Adrenal gland (tissue), 5 donors: ENCODE measurements at regions not wholly inside any gene's neighbourhood (a gene's known extent, or its start where the extent isn't known, plus 50 kb on each side); places are given as distances from the start of the nearest gene placed in this dataset.

Experiments used
- CTCF ChIP-seq, 6 experiments: fragments of 450-650 bp in 4 of 6; fragments of 200-600 bp in 2 of 6; sonication (generic) in 1 of 6; IDR thresholded peaks; 1 replicate in 5 of 6; 2 replicates in 1 of 6; pipeline versions ENCODE4 v1.5.1 to v1.8.0; 2016 to 2021; ENCODE audit warnings: antibody characterized with exemption in 6 of 6, mild to moderate bottlenecking in 2 of 6, moderate library complexity in 1 of 6
- POLR2A ChIP-seq, 2 donors: fragments of 450-650 bp; IDR thresholded peaks; one replicate each; pipeline ENCODE4 v1.6.1; 2017; ENCODE audit warnings: antibody characterized with exemption in 2 of 2, mild to moderate bottlenecking in 2 of 2, moderate library complexity in 1 of 2
- donor health status: DM: no; HTN: no; CAD: no.

- TF ChIP-seq CTCF (IDR thresholded peaks at IDR 0.05) (no peak), POLR2A (IDR thresholded peaks at IDR 0.05) (no peak)
Observed at GRCh38 chr5:67561151-67561932, 364.7 kb upstream of the CD180 start.
